ENCODE measurements at regions not wholly inside any gene's neighbourhood (a gene's known extent, or its start where the extent isn't known, plus 50 kb on each side); places are given as distances from the start of the nearest gene placed in this dataset.

GRCh38 chr4:152209772-152210493 is 326.0 kb downstream of the FBXW7 start:
- no peaks in the 10 kb centered on the region for H3K4me1 ChIP-seq (ENCODE audit: insufficient read depth, low read length)
- H3K4me3 ChIP-seq (ENCODE audit: low read depth in 1 of 2, low read length in 2 of 2), result no peak overlapping the region
- no peak overlapping the region for H3K9ac ChIP-seq (ENCODE audit: low read length)
- H3K9me3 ChIP-seq (ENCODE audit: low read length), result no peaks in the 10 kb centered on the region
- peaks cover 0 to 5% of the 10 kb centered on the region in 2 donors for H3K27me3 ChIP-seq (ENCODE audit: control insufficient read depth in 1 of 2, insufficient read depth in 2 of 2, low read length in 2 of 2)
- H3K27ac ChIP-seq (ENCODE audit: low read depth, low read length), result no peak overlapping the region
- H3K36me3 ChIP-seq (ENCODE audit: insufficient read depth, low read length), result no peaks in the 10 kb centered on the region

- Histone ChIP-seq H3K9me3 (ENCODE audit: low read length) (no peaks in the 10 kb centered on the region), H3K36me3 (ENCODE audit: insufficient read depth, low read length) (no peaks in the 10 kb centered on the region), H3K27ac (ENCODE audit: low read depth, low read length) (no peak overlapping the region), H3K4me3 (ENCODE audit: low read depth in 1 of 2, low read length in 2 of 2) (no peak overlapping the region), H3K9ac (ENCODE audit: low read length) (no peak overlapping the region), H3K4me1 (ENCODE audit: insufficient read depth, low read length) (no peaks in the 10 kb centered on the region), H3K27me3 (ENCODE audit: control insufficient read depth in 1 of 2, insufficient read depth in 2 of 2, low read length in 2 of 2) (peaks cover 0 to 5% of the 10 kb centered on the region in 2 donors)
Measured at GRCh38 chr4:152207378-152207720, 328.5 kb downstream of the FBXW7 start.

GRCh38 chr4:152206646-152207377 is 329.1 kb downstream of the FBXW7 start:
- no peak overlapping the region for H3K4me3 ChIP-seq (ENCODE audit: low read depth in 1 of 2, low read length in 2 of 2)
- no peak overlapping the region for H3K9ac ChIP-seq (ENCODE audit: low read length)
- peaks cover 0 to 5% of the 10 kb centered on the region in 2 donors for H3K27me3 ChIP-seq (ENCODE audit: control insufficient read depth in 1 of 2, insufficient read depth in 2 of 2, low read length in 2 of 2)
- H3K27ac ChIP-seq (ENCODE audit: low read depth, low read length), result no peak overlapping the region
- no peaks in the 10 kb centered on the region for H3K9me3 ChIP-seq (ENCODE audit: low read length)
- H3K4me1 ChIP-seq (ENCODE audit: insufficient read depth, low read length), result no peaks in the 10 kb centered on the region
- no peaks in the 10 kb centered on the region for H3K36me3 ChIP-seq (ENCODE audit: insufficient read depth, low read length)

- Histone ChIP-seq H3K36me3 (ENCODE audit: insufficient read depth, low read length) (no peaks in the 10 kb centered on the region), H3K4me3 (ENCODE audit: low read depth in 1 of 2, low read length in 2 of 2) (no peak overlapping the region), H3K4me1 (ENCODE audit: insufficient read depth, low read length) (no peaks in the 10 kb centered on the region), H3K27me3 (ENCODE audit: control insufficient read depth in 1 of 2, insufficient read depth in 2 of 2, low read length in 2 of 2) (peaks cover 0 to 5% of the 10 kb centered on the region in 2 donors), H3K9ac (ENCODE audit: low read length) (no peak overlapping the region), H3K27ac (ENCODE audit: low read depth, low read length) (no peak overlapping the region), H3K9me3 (ENCODE audit: low read length) (no peaks in the 10 kb centered on the region)
Measured at GRCh38 chr4:152206185-152206584, 329.7 kb downstream of the FBXW7 start.

- H3K9ac ChIP-seq (ENCODE audit: low read length), result no peak overlapping the region
- H3K27me3 ChIP-seq (ENCODE audit: control insufficient read depth in 1 of 2, insufficient read depth in 2 of 2, low read length in 2 of 2), result no peaks in the 10 kb centered on the region
- H3K4me3 ChIP-seq (ENCODE audit: low read depth in 1 of 2, low read length in 2 of 2), result no peak overlapping the region
- H3K27ac ChIP-seq (ENCODE audit: low read depth, low read length), result no peak overlapping the region
- no peaks in the 10 kb centered on the region for H3K4me1 ChIP-seq (ENCODE audit: insufficient read depth, low read length)
- H3K9me3 ChIP-seq (ENCODE audit: low read length), result no peaks in the 10 kb centered on the region
- H3K36me3 ChIP-seq (ENCODE audit: insufficient read depth, low read length), result no peaks in the 10 kb centered on the region
Measured at GRCh38 chr4:152202415-152202814, 333.5 kb downstream of the FBXW7 start.

GRCh38 chr4:152200511-152201333 is 335.2 kb downstream of the FBXW7 start:
- Histone ChIP-seq H3K27me3 (ENCODE audit: control insufficient read depth in 1 of 2, insufficient read depth in 2 of 2, low read length in 2 of 2) (no peaks in the 10 kb centered on the region), H3K9me3 (ENCODE audit: low read length) (no peaks in the 10 kb centered on the region), H3K4me3 (ENCODE audit: low read depth in 1 of 2, low read length in 2 of 2) (no peak overlapping the region), H3K27ac (ENCODE audit: low read depth, low read length) (no peak overlapping the region), H3K4me1 (ENCODE audit: insufficient read depth, low read length) (no peaks in the 10 kb centered on the region), H3K9ac (ENCODE audit: low read length) (no peak overlapping the region), H3K36me3 (ENCODE audit: insufficient read depth, low read length) (no peaks in the 10 kb centered on the region)

GRCh38 chr4:152197211-152197610 is 338.7 kb downstream of the FBXW7 start:
- Histone ChIP-seq H3K4me3 (ENCODE audit: low read depth in 1 of 2, low read length in 2 of 2) (no peak overlapping the region), H3K27ac (ENCODE audit: low read depth, low read length) (no peak overlapping the region), H3K9ac (ENCODE audit: low read length) (no peak overlapping the region), H3K36me3 (ENCODE audit: insufficient read depth, low read length) (no peaks in the 10 kb centered on the region), H3K27me3 (ENCODE audit: control insufficient read depth in 1 of 2, insufficient read depth in 2 of 2, low read length in 2 of 2) (no peaks in the 10 kb centered on the region), H3K4me1 (ENCODE audit: insufficient read depth, low read length) (no peaks in the 10 kb centered on the region), H3K9me3 (ENCODE audit: low read length) (no peaks in the 10 kb centered on the region)

GRCh38 chr4:152195888-152196287 is 340.0 kb downstream of the FBXW7 start:
- Histone ChIP-seq H3K36me3 (ENCODE audit: insufficient read depth, low read length) (no peaks in the 10 kb centered on the region), H3K4me3 (ENCODE audit: low read depth in 1 of 2, low read length in 2 of 2) (no peak overlapping the region), H3K4me1 (ENCODE audit: insufficient read depth, low read length) (no peaks in the 10 kb centered on the region), H3K9ac (ENCODE audit: low read length) (no peak overlapping the region), H3K27ac (ENCODE audit: low read depth, low read length) (no peak overlapping the region), H3K27me3 (ENCODE audit: control insufficient read depth in 1 of 2, insufficient read depth in 2 of 2, low read length in 2 of 2) (no peaks in the 10 kb centered on the region), H3K9me3 (ENCODE audit: low read length) (no peaks in the 10 kb centered on the region)

GRCh38 chr4:152193059-152193458 is 342.8 kb downstream of the FBXW7 start:
- H3K4me3 ChIP-seq (ENCODE audit: low read depth in 1 of 2, low read length in 2 of 2), result no peak overlapping the region
- H3K27ac ChIP-seq (ENCODE audit: low read depth, low read length), result no peak overlapping the region
- no peaks in the 10 kb centered on the region for H3K36me3 ChIP-seq (ENCODE audit: insufficient read depth, low read length)
- no peaks in the 10 kb centered on the region for H3K9me3 ChIP-seq (ENCODE audit: low read length)
- no peaks in the 10 kb centered on the region for H3K27me3 ChIP-seq (ENCODE audit: control insufficient read depth in 1 of 2, insufficient read depth in 2 of 2, low read length in 2 of 2)
- no peaks in the 10 kb centered on the region for H3K4me1 ChIP-seq (ENCODE audit: insufficient read depth, low read length)
- H3K9ac ChIP-seq (ENCODE audit: low read length), result no peak overlapping the region

- Histone ChIP-seq H3K9me3 (ENCODE audit: low read length) (no peaks in the 10 kb centered on the region), H3K27me3 (ENCODE audit: control insufficient read depth in 1 of 2, insufficient read depth in 2 of 2, low read length in 2 of 2) (no peaks in the 10 kb centered on the region), H3K36me3 (ENCODE audit: insufficient read depth, low read length) (no peaks in the 10 kb centered on the region), H3K9ac (ENCODE audit: low read length) (no peak overlapping the region), H3K27ac (ENCODE audit: low read depth, low read length) (no peak overlapping the region), H3K4me1 (ENCODE audit: insufficient read depth, low read length) (no peaks in the 10 kb centered on the region), H3K4me3 (ENCODE audit: low read depth in 1 of 2, low read length in 2 of 2) (no peak overlapping the region)
Measured at GRCh38 chr4:152190907-152191306, 345.0 kb downstream of the FBXW7 start.

GRCh38 chr4:152189451-152190179 is 346.3 kb downstream of the FBXW7 start:
- Histone ChIP-seq H3K36me3 (ENCODE audit: insufficient read depth, low read length) (no peaks in the 10 kb centered on the region), H3K27ac (ENCODE audit: low read depth, low read length) (no peak overlapping the region), H3K4me3 (ENCODE audit: low read depth in 1 of 2, low read length in 2 of 2) (no peak overlapping the region), H3K9ac (ENCODE audit: low read length) (no peak overlapping the region), H3K9me3 (ENCODE audit: low read length) (no peaks in the 10 kb centered on the region), H3K4me1 (ENCODE audit: insufficient read depth, low read length) (no peaks in the 10 kb centered on the region), H3K27me3 (ENCODE audit: control insufficient read depth in 1 of 2, insufficient read depth in 2 of 2, low read length in 2 of 2) (no peaks in the 10 kb centered on the region)
